ENCODE measurements at regions not wholly inside any gene's neighbourhood (a gene's known extent, or its start where the extent isn't known, plus 50 kb on each side); places are given as distances from the start of the nearest gene placed in this dataset.

DNA sequence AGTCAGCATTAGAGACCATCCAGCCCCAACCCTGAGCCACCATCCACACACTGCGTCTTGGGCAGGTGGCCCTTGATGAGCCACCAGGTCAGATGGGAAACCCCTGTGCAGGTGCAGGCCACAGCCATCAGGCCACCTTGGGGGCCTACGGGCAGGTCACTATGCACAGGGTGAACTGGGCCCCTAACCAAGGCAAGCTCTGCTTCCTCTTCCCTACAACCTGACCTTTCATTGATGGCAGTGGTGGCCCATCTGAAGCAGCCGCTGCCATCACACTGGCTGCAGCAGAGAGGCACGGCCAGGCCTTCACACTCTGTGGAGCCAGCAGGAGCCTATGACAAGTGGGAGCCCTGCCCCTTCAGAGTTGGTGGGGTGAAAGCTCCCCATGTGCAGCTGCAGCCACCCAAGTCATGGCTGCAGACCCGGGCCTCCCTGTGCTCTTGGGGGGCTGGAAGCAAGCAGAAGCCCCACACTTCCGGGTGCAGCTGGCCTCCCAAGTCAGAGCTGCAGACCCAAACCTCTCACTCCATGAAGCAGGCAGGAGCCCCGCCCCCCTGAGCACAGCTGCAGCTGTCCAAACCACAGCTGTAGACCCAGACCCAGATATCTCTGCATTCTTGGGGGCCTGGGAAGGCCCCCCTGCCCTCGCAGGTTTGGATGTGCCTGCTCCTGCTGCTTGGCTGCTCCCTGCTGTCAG lies 681.5 kb downstream of the MATN1 start:
- TF ChIP-seq POLR2A (IDR thresholded peaks at IDR 0.05; ENCODE audit: low read length), result no peak
- no peak for TF ChIP-seq GATA1 (IDR thresholded peaks at IDR 0.05; ENCODE audit: low read depth, low read length)
- no peak for DNase-seq

DNA sequence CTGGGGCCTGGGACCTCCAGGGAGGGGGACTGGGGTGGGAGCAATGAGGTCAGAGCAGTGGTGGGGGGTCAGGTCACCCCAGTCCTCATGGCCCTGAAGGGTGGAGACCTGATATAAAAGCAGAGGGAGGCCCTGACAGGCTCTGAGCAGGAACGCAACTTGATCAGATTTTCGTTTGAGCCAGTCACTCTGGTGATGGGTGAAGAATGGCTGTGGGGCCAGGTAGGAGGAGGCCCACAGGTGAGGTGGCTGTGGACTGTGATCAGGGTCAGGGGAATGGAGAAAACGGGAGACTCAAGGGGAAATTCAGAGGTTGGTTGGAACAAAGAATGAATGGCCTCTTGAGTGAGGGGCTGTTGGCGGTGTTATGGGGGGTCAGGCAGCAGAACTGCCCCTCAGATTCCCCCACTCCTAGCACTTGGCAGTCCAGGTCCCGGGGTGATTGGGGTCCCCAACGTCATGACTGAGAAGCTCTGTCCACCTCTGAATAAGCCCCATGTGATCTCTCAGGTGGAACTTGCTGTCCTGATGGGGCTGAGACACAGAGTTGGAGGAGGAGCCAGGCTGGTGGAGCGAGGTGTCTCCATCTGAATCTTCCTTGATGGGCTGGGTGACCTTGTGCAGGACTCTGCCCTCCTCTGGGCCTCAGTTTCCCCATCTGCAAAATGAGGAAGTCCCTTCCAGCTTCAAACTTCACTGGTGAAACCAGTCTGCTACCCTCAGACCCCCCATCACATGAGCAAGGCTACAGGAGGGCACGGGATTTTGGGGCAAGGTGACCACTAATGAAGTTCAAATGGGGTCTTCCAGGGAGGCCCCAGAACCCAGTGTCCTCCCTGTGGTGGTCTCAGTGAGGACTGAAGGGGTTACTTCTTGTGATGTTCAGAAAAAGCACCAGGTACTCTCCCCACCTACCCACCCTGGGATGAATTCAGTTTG lies 683.0 kb downstream of the MATN1 start:
- TF ChIP-seq POLR2A (IDR thresholded peaks at IDR 0.05; ENCODE audit: low read length) (no peak), GATA1 (IDR thresholded peaks at IDR 0.05; ENCODE audit: low read depth, low read length) (no peak)
- no peak for DNase-seq

DNA sequence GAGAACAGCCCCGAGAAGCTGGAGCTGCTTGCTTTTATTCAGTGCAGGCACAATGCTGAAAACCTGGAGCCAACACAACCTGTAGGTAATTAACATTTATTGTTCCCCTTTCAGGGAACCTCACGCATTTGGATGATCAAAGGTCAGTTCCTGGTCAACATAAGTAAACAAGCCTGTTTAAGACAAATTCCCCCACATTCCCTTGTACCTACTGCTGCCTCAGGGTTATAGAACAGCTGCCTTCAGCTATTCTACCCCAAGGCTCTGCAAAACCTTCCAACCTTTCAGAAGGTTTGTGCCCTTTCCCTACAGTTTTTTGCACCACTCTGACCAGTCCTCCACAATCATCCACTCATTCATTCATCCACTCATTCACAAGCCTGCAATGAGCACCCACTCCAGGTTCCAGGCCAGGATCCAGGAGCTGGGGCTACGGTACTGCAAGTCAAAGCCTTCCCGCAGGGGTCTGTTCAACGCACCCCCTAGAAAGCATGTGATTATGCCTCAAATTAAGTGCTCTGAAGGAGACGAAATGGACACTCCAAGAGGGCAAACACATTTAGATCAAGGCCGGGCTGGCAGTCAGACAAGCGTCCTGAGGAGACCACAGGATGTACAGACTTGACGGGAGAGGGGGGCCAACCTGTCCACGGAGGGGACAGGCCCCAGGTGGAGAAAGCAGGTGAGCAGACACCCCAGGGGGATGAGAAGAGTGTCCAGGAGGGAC lies 683.9 kb downstream of the MATN1 start:
- DNase-seq, result no peak
- TF ChIP-seq POLR2A (IDR thresholded peaks at IDR 0.05; ENCODE audit: low read length) (no peak), GATA1 (IDR thresholded peaks at IDR 0.05; ENCODE audit: low read depth, low read length) (no peak)

DNA sequence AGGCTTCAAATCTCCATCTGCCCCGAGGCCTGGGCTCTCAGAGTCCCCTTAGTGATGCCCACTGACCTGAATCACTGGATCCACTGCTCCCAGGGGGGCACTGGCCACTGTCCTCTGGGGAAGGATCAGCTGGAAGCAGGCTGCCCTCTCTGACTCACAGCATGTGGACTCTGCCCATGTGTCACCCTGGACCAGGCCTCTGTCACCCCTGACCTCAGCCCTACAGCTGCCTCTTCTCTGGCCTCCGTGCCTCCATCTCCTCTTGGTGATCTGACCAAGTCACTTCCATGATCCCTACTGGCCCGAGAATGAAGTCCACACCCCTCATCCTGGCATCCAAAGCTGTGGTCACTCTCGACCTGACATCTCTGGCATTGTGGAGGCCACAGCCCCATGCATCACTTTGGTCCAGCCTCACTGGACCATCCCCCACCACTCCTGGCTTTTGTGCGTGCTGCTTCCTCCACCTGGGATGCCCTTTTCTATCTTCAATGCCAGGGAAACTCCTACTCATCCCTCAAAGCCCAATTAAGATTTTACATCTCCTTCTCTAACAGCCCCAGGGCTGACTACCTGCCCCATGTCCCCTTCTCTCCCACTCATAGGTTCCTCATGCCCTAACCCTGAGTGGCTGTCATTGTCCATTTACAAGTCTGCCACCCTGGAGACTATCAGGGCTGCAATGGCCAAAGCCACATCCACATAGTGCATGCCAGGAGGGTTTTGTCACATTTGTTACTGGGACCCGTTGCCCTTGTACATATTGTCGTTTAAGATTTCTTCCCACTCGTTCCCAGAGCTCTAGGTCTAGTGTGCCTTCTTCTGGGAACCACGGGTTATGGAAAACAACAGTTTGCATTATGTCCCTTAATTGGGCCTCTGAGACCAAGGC lies 685.0 kb downstream of the MATN1 start:
- DNase-seq, result no peak
- TF ChIP-seq POLR2A (IDR thresholded peaks at IDR 0.05; ENCODE audit: low read length) (no peak), GATA1 (IDR thresholded peaks at IDR 0.05; ENCODE audit: low read depth, low read length) (no peak)

DNA sequence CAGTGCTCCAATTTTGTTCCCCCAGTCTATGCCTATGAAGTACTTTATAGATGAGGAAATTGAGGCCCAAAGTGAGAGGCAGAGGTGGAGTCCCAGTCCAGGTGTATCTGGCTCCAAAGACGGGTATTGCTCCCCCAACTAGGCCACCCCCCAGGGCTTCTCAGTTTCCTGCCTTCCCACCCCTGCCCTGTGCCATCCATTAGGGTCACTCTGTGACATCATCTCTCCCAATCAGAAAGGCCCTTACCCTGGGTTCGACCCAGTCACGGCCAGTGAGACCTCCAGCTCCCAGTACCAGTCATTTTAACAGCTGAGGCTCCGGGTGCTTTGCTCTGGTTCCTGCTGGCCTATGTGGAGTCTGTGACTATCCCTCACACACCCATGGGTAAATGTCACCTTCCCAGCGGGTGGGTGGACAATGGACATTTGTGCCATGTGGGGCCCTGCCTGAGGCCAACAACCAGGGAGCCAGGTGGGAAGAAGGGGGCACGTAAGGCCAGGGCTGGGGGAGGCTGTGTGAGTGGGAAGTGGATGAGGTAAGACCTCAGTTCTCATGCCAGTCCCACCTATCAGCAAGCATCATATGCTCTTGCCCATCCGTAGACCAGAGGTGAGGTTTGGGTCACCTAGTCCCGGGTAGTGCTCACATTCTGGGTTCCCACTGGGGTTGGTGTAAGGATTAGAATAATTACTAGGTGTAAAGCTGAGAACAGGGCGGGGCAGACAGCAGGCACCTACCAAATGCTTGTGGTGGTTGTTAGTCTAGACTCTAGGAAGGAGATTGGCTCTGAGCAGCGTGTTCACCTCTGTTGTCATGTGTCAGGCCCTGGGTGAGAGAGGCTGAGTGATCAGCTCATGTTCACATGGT lies 685.9 kb downstream of the MATN1 start:
- no peak for DNase-seq
- no peak for TF ChIP-seq GATA1 (IDR thresholded peaks at IDR 0.05; ENCODE audit: low read depth, low read length)
- no peak for TF ChIP-seq POLR2A (IDR thresholded peaks at IDR 0.05; ENCODE audit: low read length)

DNA sequence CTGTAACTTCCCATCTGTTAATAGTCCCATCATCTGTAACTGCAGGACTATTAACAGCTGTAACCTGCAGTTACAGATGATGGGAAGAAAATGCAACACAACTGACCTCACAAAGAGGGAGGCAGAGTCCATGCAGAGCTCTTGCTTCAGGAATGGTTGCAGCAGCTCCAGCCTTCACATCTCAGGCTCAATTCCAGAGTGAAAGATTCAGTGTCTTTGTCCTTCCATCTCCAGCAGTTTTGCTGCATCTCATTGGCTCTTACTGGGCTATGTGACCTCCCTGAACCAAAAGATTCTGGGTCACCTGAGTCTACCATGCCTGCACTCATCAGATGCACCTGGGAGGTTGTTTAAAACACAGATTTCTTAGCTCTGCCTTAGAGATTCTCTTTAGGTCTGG lies 686.7 kb downstream of the MATN1 start:
- TF ChIP-seq GATA1 (IDR thresholded peaks at IDR 0.05; ENCODE audit: low read depth, low read length) (no peak), POLR2A (IDR thresholded peaks at IDR 0.05; ENCODE audit: low read length) (no peak)

DNA sequence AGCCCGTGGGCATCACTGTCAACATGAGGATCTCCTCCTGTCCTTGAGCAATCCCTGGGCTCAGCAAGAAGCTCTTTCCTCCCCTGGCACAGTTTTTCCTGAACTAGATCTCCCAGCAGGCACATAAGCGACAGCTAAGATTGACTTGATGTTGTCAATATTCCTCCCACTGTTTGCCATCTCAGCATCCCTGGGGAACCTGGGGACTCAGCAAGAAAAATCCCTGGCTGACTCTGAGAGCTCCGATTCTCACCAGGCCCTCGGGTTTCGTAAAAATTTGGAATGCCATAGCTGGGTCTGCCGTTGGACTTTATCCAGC lies 687.2 kb downstream of the MATN1 start:
- TF ChIP-seq POLR2A (IDR thresholded peaks at IDR 0.05; ENCODE audit: low read length) (no peak), GATA1 (IDR thresholded peaks at IDR 0.05; ENCODE audit: low read depth, low read length) (no peak)
- no peak for DNase-seq

More for the DNA sequence above, 686.7 kb downstream of the MATN1 start:
- DNase-seq, result no peak

DNA sequence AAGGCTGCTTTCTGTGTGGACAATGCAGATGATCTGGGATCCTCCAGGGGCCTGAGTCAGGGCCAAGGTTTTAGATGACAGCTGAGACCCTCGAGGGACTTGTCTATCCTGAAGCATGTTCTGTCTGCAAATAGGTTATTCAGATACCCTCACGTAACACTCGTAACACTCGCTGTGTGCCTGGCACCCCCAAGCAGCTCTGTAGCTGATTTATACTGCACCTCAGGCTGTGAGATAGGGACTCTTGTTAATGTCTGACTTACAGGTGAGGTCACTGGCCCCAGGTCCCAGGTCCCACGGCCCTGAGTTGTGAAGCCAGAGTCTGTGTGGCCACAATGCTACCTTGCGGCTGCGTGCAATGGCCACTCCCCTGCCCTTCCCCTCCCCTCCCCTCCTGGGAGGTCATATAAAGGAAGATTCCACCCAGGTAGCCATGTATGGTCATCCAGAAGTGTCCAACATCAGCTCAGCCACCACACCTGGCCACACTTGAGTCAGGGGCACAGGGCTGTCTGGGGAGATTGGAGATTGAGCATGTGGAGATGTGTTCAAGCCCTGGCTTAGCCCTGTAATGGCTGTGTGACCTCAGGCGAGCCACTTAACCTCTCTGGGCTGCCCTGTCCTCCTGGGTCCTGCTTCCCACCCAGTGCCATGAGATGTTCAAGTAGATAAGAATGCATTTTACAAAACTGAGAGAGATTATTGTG lies 687.7 kb downstream of the MATN1 start:
- no peak for DNase-seq
- no peak for TF ChIP-seq GATA1 (IDR thresholded peaks at IDR 0.05; ENCODE audit: low read depth, low read length)
- no peak for TF ChIP-seq POLR2A (IDR thresholded peaks at IDR 0.05; ENCODE audit: low read length)

- TF ChIP-seq POLR2A (IDR thresholded peaks at IDR 0.05; ENCODE audit: low read length), result no peak
- TF ChIP-seq GATA1 (IDR thresholded peaks at IDR 0.05; ENCODE audit: low read depth, low read length), result no peak
- no peak for DNase-seq
These were observed 688.5 kb downstream of the MATN1 start for GRCh38 chr1:30034627-30035521.

DNA sequence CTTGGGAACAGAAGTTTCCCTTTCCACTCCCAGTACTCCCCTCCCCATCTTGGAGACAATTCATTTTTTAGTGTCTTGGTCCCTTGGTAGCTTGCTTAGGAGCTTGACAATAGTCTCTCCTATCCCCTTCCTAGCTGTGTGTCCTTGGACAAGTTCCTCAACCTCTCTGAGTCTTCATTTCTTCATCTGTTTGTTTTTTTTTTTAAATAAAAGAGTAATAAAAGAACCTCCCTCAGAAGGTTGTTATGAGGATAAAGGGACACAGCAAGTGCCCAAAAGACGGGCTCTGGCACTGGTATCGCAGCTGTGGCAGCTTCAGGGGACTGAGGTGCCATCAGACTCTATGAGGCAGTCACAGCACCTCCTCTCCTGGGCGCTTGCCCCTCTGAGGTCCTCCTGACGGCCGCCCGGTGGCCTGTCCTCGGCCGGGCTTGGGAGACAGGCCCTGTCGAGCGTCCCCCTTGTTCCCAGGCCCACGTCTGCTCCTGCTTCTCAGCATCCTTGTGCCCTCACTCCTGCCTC lies 689.2 kb downstream of the MATN1 start:
- no peak for TF ChIP-seq POLR2A (IDR thresholded peaks at IDR 0.05; ENCODE audit: low read length)
- TF ChIP-seq GATA1 (IDR thresholded peaks at IDR 0.05; ENCODE audit: low read depth, low read length), result no peak
- DNase-seq, result no peak

Data from erythroblast (primary cell).